ENCODE measurements at regions not wholly inside any gene's neighbourhood (a gene's known extent, or its start where the extent isn't known, plus 50 kb on each side); places are given as distances from the start of the nearest gene placed in this dataset.

GRCh38 chr18:10285283-10285640 is 169.2 kb upstream of the APCDD1 start:
- no peak overlapping the region for H3K4me3 ChIP-seq (ENCODE audit: low read depth, low read length)

GRCh38 chr18:10286580-10287150 is 167.8 kb upstream of the APCDD1 start:
- no peak for DNase-seq
- Histone ChIP-seq H3K27ac (no peak overlapping the region), H3K36me3 (replicated peaks) (no peaks in the 10 kb centered on the region), H3K4me3 (ENCODE audit: low read depth, low read length) (no peak overlapping the region), H3K27me3 (replicated peaks) (no peaks in the 10 kb centered on the region)
- in situ Hi-C loops (cut with HindIII; ENCODE audit: low pct_ligation_motif_present, low sequenced_read_pairs): no loop called here
- no peak for TF ChIP-seq CTCF (IDR thresholded peaks at IDR 0.05; ENCODE audit: low read depth, low read length, missing control alignments)

More at GRCh38 chr18:10285283-10285640, 169.2 kb upstream of the APCDD1 start:
- DNase-seq: no peak
- in situ Hi-C loops (cut with HindIII; ENCODE audit: low pct_ligation_motif_present, low sequenced_read_pairs): no loop called here
- no peak overlapping the region for H3K27ac ChIP-seq
- no peaks in the 10 kb centered on the region for H3K27me3 ChIP-seq (replicated peaks)
- no peaks in the 10 kb centered on the region for H3K36me3 ChIP-seq (replicated peaks)
- no peak for TF ChIP-seq CTCF (IDR thresholded peaks at IDR 0.05; ENCODE audit: low read depth, low read length, missing control alignments)

- TF ChIP-seq CTCF (IDR thresholded peaks at IDR 0.05; ENCODE audit: low read depth, low read length, missing control alignments): no peak
- H3K27ac ChIP-seq: no peak overlapping the region
- H3K27me3 ChIP-seq (replicated peaks): no peaks in the 10 kb centered on the region
- in situ Hi-C loops (cut with HindIII; ENCODE audit: low pct_ligation_motif_present, low sequenced_read_pairs): no loop called here
- no peak for DNase-seq
- no peak overlapping the region for H3K4me3 ChIP-seq (ENCODE audit: low read depth, low read length)
- H3K36me3 ChIP-seq (replicated peaks): no peaks in the 10 kb centered on the region
Observed at GRCh38 chr18:10289251-10289650, 165.2 kb upstream of the APCDD1 start.

GRCh38 chr18:10289951-10290637 is 164.3 kb upstream of the APCDD1 start:
- H3K27me3 ChIP-seq (replicated peaks): no peaks in the 10 kb centered on the region
- in situ Hi-C loops (cut with HindIII; ENCODE audit: low pct_ligation_motif_present, low sequenced_read_pairs): no loop called here
- no peak for DNase-seq

GRCh38 chr18:10290638-10291235 is 163.7 kb upstream of the APCDD1 start:
- in situ Hi-C loops (cut with HindIII; ENCODE audit: low pct_ligation_motif_present, low sequenced_read_pairs): no loop called here
- Histone ChIP-seq H3K27ac (no peak overlapping the region), H3K36me3 (replicated peaks) (no peaks in the 10 kb centered on the region), H3K4me3 (ENCODE audit: low read depth, low read length) (no peak overlapping the region), H3K27me3 (replicated peaks) (no peaks in the 10 kb centered on the region)
- no peak for TF ChIP-seq CTCF (IDR thresholded peaks at IDR 0.05; ENCODE audit: low read depth, low read length, missing control alignments)
- no peak for DNase-seq

More at GRCh38 chr18:10289951-10290637, 164.3 kb upstream of the APCDD1 start:
- H3K4me3 ChIP-seq (ENCODE audit: low read depth, low read length): no peak overlapping the region
- no peak overlapping the region for H3K27ac ChIP-seq
- no peaks in the 10 kb centered on the region for H3K36me3 ChIP-seq (replicated peaks)
- TF ChIP-seq CTCF (IDR thresholded peaks at IDR 0.05; ENCODE audit: low read depth, low read length, missing control alignments): no peak

All from brain microvascular endothelial cell (primary cell).